Adrenal gland (tissue), 5 donors: ENCODE measurements at regions not wholly inside any gene's neighbourhood (a gene's known extent, or its start where the extent isn't known, plus 50 kb on each side); places are given as distances from the start of the nearest gene placed in this dataset.

Experiments used
- POLR2A ChIP-seq, 2 donors: fragments of 450-650 bp; IDR thresholded peaks; one replicate each; pipeline ENCODE4 v1.6.1; 2017; ENCODE audit warnings: antibody characterized with exemption in 2 of 2, mild to moderate bottlenecking in 2 of 2, moderate library complexity in 1 of 2
- TF ChIP-seq, protein P1 (sequence below), 6 experiments: fragments of 450-650 bp in 4 of 6; fragments of 200-600 bp in 2 of 6; sonication (generic) in 1 of 6; IDR thresholded peaks; 1 replicate in 5 of 6; 2 replicates in 1 of 6; pipeline versions ENCODE4 v1.5.1 to v1.8.0; 2016 to 2021; ENCODE audit warnings: antibody characterized with exemption in 6 of 6, mild to moderate bottlenecking in 2 of 6, moderate library complexity in 1 of 6
- donor health status: DM: no; HTN: no; CAD: no.

DNA sequence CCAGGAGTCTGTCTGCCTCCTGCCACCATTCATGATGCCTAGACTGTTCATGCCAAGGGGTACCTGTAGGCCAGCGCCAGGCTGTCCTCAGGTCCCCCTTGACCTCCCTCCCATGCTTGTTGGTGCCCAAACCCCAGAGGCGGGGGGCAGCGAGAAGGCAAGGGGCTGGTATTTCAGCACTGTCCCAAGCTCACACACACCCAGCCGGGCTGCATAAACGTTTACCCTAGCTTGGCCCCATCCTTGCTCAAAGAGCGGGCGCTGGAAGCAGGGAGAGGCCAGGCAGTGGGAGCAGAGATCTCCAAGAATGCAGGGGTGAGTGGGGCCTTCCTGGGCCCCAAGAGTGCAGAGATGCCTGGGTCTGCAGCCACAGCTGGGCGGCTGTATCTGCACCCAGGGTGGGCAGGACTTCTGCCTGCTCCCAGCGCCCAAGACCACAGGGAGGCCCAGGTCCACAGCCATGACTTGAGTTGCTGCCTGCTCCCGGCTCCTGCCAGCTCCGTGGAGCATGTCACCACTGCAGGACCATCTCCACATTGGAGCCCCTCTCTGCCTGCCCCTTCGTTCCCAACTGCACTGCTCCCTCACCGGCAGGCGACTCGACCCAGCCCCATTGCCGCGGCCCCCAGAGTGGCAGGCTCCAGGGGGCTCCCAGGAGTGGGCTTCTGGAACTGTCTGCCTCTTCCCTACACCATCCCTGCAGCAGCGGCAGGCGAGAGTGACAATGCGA lies 616.6 kb downstream of the METTL4 start:
- TF ChIP-seq, protein P1, sequence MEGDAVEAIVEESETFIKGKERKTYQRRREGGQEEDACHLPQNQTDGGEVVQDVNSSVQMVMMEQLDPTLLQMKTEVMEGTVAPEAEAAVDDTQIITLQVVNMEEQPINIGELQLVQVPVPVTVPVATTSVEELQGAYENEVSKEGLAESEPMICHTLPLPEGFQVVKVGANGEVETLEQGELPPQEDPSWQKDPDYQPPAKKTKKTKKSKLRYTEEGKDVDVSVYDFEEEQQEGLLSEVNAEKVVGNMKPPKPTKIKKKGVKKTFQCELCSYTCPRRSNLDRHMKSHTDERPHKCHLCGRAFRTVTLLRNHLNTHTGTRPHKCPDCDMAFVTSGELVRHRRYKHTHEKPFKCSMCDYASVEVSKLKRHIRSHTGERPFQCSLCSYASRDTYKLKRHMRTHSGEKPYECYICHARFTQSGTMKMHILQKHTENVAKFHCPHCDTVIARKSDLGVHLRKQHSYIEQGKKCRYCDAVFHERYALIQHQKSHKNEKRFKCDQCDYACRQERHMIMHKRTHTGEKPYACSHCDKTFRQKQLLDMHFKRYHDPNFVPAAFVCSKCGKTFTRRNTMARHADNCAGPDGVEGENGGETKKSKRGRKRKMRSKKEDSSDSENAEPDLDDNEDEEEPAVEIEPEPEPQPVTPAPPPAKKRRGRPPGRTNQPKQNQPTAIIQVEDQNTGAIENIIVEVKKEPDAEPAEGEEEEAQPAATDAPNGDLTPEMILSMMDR (IDR thresholded peaks at IDR 0.05): no peak
- TF ChIP-seq POLR2A (IDR thresholded peaks at IDR 0.05): no peak
